ENCODE measurements at regions not wholly inside any gene's neighbourhood (a gene's known extent, or its start where the extent isn't known, plus 50 kb on each side); places are given as distances from the start of the nearest gene placed in this dataset.

- intact Hi-C loops (cut with micrococcal nuclease; ENCODE audit: unreplicated experiment), result no loop called here
- ATAC-seq (no peak), DNase-seq (ENCODE audit: low read depth, low spot score) (no peak), FAIRE-seq (no peak)
- ChIA-PET RAD21 (ENCODE audit: unreplicated experiment) (no interaction called here), CTCF (no interaction called here), POLR2A (no interaction called here), SMC1A (ENCODE audit: uncharacterized antibody, unreplicated experiment) (no interaction called here)
- WGBS (ENCODE audit: insufficient coverage, insufficient replicate concordance, low lambda C conversion rate, missing lambda C conversion rate), result 17% methylated on average over 5 of the region's 5 CpGs
- Histone ChIP-seq H3K79me2 (ENCODE audit: control insufficient read depth, insufficient read depth, low read length) (no peaks in the 10 kb centered on the region), H3K27me3 (replicated peaks in 1 of 2; ENCODE audit: control insufficient read depth in 2 of 2, insufficient read depth in 2 of 2, low read length in 1 of 2) (no peaks in the 10 kb centered on the region), H3K4me2 (ENCODE audit: control insufficient read depth, insufficient read depth) (no peak overlapping the region), H3K27ac (ENCODE audit: control insufficient read depth, insufficient read depth) (no peak overlapping the region), H3K36me3 (ENCODE audit: control insufficient read depth in 2 of 2, insufficient read depth in 2 of 2, low read length in 1 of 2) (no peaks in the 10 kb centered on the region), H3K4me3 (no peak overlapping the region), H4K20me1 (ENCODE audit: control insufficient read depth, insufficient read depth) (no peaks in the 10 kb centered on the region), H3K9ac (ENCODE audit: control insufficient read depth, insufficient read depth, low read length) (no peak overlapping the region), H3K9me3 (replicated peaks; ENCODE audit: control insufficient read depth, insufficient read depth, low read length) (no peaks in the 10 kb centered on the region), H2AFZ (ENCODE audit: control insufficient read depth, low read depth, low read length) (no peak overlapping the region), H3K4me1 (ENCODE audit: control insufficient read depth, insufficient read depth, low read length) (no peaks in the 10 kb centered on the region)
- in situ Hi-C loops (cut with MboI), result no loop called here
- BruUV-seq (replicated peaks), result no TSS peak
- TF ChIP-seq LARP7 (IDR thresholded peaks at IDR 0.05), result no peak
- no peak for TF ChIP-seq SMAD1 (IDR thresholded peaks at IDR 0.05; ENCODE audit: low read depth, partially characterized antibody)
- TF ChIP-seq, protein P1, sequence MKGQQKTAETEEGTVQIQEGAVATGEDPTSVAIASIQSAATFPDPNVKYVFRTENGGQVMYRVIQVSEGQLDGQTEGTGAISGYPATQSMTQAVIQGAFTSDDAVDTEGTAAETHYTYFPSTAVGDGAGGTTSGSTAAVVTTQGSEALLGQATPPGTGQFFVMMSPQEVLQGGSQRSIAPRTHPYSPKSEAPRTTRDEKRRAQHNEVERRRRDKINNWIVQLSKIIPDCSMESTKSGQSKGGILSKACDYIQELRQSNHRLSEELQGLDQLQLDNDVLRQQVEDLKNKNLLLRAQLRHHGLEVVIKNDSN (IDR thresholded peaks at IDR 0.05; ENCODE audit: borderline replicate concordance, extremely low read length, insufficient read depth, low read depth, low read length), result no peak
- no peak for TF ChIP-seq CHD4 (IDR thresholded peaks at IDR 0.05)
- TF ChIP-seq ZNF217 (IDR thresholded peaks at IDR 0.05), result no peak
- no peak for TF ChIP-seq CTCF (IDR thresholded peaks at IDR 0.05 in 2 of 3, conservative IDR thresholded peaks at IDR 0.05 in 1 of 3; ENCODE audit: control insufficient read depth in 2 of 3, extremely low read depth in 1 of 3, insufficient read depth in 1 of 3, low read depth in 3 of 3, low read length in 3 of 3)
- TF ChIP-seq CHD2 (IDR thresholded peaks at IDR 0.05; ENCODE audit: borderline replicate concordance, low read depth, low read length), result no peak
- no peak for TF ChIP-seq REST (IDR thresholded peaks at IDR 0.05; ENCODE audit: low read depth, low read length)
- TF ChIP-seq, protein P2, sequence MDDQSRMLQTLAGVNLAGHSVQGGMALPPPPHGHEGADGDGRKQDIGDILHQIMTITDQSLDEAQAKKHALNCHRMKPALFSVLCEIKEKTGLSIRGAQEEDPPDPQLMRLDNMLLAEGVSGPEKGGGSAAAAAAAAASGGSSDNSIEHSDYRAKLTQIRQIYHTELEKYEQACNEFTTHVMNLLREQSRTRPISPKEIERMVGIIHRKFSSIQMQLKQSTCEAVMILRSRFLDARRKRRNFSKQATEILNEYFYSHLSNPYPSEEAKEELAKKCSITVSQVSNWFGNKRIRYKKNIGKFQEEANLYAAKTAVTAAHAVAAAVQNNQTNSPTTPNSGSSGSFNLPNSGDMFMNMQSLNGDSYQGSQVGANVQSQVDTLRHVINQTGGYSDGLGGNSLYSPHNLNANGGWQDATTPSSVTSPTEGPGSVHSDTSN (IDR thresholded peaks at IDR 0.05; ENCODE audit: insufficient replicate concordance, low read depth, low read length), result no peak
- no peak for TF ChIP-seq FOXM1 (IDR thresholded peaks at IDR 0.05; ENCODE audit: low read depth, low read length)
- TF ChIP-seq PAX5 (IDR thresholded peaks at IDR 0.05; ENCODE audit: borderline replicate concordance, low read depth, low read length), result no peak
- TF ChIP-seq SUPT20H (IDR thresholded peaks at IDR 0.05; ENCODE audit: borderline replicate concordance, control insufficient read depth, low read depth, low read length), result no peak
- no peak for TF ChIP-seq MYC (IDR thresholded peaks at IDR 0.05; ENCODE audit: insufficient read depth, insufficient read length, insufficient replicate concordance, low read length, severe bottlenecking)
- TF ChIP-seq TCF12 (IDR thresholded peaks at IDR 0.05; ENCODE audit: low read depth, low read length), result no peak
Observed at GRCh38 chr18:66168685-66169235, 417.9 kb downstream of the CDH7 start.
